ENCODE measurements at regions not wholly inside any gene's neighbourhood (a gene's known extent, or its start where the extent isn't known, plus 50 kb on each side); places are given as distances from the start of the nearest gene placed in this dataset.

GRCh38 chr12:86741531-86741930, 485.3 kb upstream of the MGAT4C start:
- TF ChIP-seq, protein P1, sequence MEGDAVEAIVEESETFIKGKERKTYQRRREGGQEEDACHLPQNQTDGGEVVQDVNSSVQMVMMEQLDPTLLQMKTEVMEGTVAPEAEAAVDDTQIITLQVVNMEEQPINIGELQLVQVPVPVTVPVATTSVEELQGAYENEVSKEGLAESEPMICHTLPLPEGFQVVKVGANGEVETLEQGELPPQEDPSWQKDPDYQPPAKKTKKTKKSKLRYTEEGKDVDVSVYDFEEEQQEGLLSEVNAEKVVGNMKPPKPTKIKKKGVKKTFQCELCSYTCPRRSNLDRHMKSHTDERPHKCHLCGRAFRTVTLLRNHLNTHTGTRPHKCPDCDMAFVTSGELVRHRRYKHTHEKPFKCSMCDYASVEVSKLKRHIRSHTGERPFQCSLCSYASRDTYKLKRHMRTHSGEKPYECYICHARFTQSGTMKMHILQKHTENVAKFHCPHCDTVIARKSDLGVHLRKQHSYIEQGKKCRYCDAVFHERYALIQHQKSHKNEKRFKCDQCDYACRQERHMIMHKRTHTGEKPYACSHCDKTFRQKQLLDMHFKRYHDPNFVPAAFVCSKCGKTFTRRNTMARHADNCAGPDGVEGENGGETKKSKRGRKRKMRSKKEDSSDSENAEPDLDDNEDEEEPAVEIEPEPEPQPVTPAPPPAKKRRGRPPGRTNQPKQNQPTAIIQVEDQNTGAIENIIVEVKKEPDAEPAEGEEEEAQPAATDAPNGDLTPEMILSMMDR (IDR thresholded peaks at IDR 0.05; ENCODE audit: low read length), result no peak
- TF ChIP-seq EZH2 (IDR thresholded peaks at IDR 0.05; ENCODE audit: borderline replicate concordance, low read length), result no peak

Data from OCI-LY1 (cell line).